ENCODE measurements at regions not wholly inside any gene's neighbourhood (a gene's known extent, or its start where the extent isn't known, plus 50 kb on each side); places are given as distances from the start of the nearest gene placed in this dataset.

GRCh38 chr20:24392612-24393011, 76.8 kb upstream of the SYNDIG1 start:
- TF ChIP-seq CTCF (IDR thresholded peaks at IDR 0.05) (no peak), POLR2A (IDR thresholded peaks at IDR 0.05) (no peak)

Measured in Peyer's patch (tissue), 4 donors.